CD14-positive monocyte (primary cell): ENCODE measurements at regions not wholly inside any gene's neighbourhood (a gene's known extent, or its start where the extent isn't known, plus 50 kb on each side); places are given as distances from the start of the nearest gene placed in this dataset.
"Not testable (repeated sequence)": the region's sequence is repeated elsewhere in the genome, so short reads cannot be mapped to it uniquely, and the experiment has no call there.

ENCODE experiments used
- DNase-seq, 3 donors: peaks; one replicate each; pipeline ENCODE4 v3.0.0-alpha.2; 2011 to 2022
- H2AFZ ChIP-seq: 2 replicates; pipeline ENCODE4 v1.6.0; 2012; ENCODE audit warnings: mild to moderate bottlenecking, low read depth, low read length, inconsistent platforms; ENCODE audit not compliant: insufficient read depth, poor library complexity, severe bottlenecking
- H3K27ac ChIP-seq, 2 donors: 1 replicate in 1 of 2; 2 replicates in 1 of 2; pipeline ENCODE4 v1.5.1; 2012 to 2013; ENCODE audit warnings: low read length in 2 of 2, control low read depth in 1 of 2, inconsistent platforms in 1 of 2, low read depth in 1 of 2, mild to moderate bottlenecking in 1 of 2
- H3K27me3 ChIP-seq, 2 donors: one replicate each; pipeline versions ENCODE4 v1.6.0 to v1.6.1; 2011 to 2013; ENCODE audit warnings: low read length in 2 of 2; ENCODE audit not compliant: control insufficient read depth in 2 of 2, insufficient read depth in 2 of 2
- H3K36me3 ChIP-seq, 2 donors: replicated peaks in 1 of 2; 1 replicate in 1 of 2; 2 replicates in 1 of 2; pipeline versions ENCODE4 v1.5.1 to v1.6.1; 2012 to 2013; ENCODE audit warnings: low read length in 2 of 2, control low read depth in 1 of 2, inconsistent platforms in 1 of 2, mild to moderate bottlenecking in 1 of 2; ENCODE audit not compliant: insufficient read depth in 2 of 2, control insufficient read depth in 1 of 2
- H3K4me1 ChIP-seq, 2 donors: 1 replicate in 1 of 2; 2 replicates in 1 of 2; pipeline versions ENCODE4 v1.5.1 to v1.6.1; 2012 to 2013; ENCODE audit warnings: low read length in 2 of 2, control low read depth in 1 of 2, inconsistent platforms in 1 of 2, mild to moderate bottlenecking in 1 of 2, moderate library complexity in 1 of 2; ENCODE audit not compliant: insufficient read depth in 2 of 2, control insufficient read depth in 1 of 2
- H3K4me2 ChIP-seq: replicated peaks from 2 replicates; pipeline ENCODE3; 2012; ENCODE audit warnings: low read length, moderate library complexity, mild to moderate bottlenecking; ENCODE audit not compliant: poor library complexity, severe bottlenecking; ENCODE audit errors: extremely low read depth
- H3K4me3 ChIP-seq, 3 experiments: fragments of 200-600 bp in 1 of 3; sonication (generic) in 1 of 3; replicated peaks in 1 of 3; 1 replicate in 2 of 3; 2 replicates in 1 of 3; pipeline ENCODE4 v1.5.1; 2011 to 2013; ENCODE audit warnings: low read length in 3 of 3, mild to moderate bottlenecking in 3 of 3, control low read depth in 2 of 3, low read depth in 2 of 3, inconsistent platforms in 1 of 3, moderate library complexity in 1 of 3
- H3K79me2 ChIP-seq: 2 replicates; pipeline ENCODE4 v1.6.0; 2012; ENCODE audit warnings: mild to moderate bottlenecking, control low read depth, inconsistent platforms, low read length, moderate library complexity; ENCODE audit not compliant: insufficient read depth
- H3K9ac ChIP-seq: 2 replicates; pipeline ENCODE4 v1.6.0; 2017; ENCODE audit warnings: low read length, mild to moderate bottlenecking; ENCODE audit not compliant: insufficient read depth, poor library complexity, severe bottlenecking
- H3K9me3 ChIP-seq, 2 donors: replicated peaks in 1 of 2; 1 replicate in 1 of 2; 2 replicates in 1 of 2; pipeline versions ENCODE4 v1.5.1 to v1.6.1; 2012 to 2013; ENCODE audit warnings: low read length in 2 of 2, control low read depth in 1 of 2; ENCODE audit not compliant: control insufficient read depth in 1 of 2, insufficient read depth in 1 of 2
- H4K20me1 ChIP-seq: 2 replicates; pipeline ENCODE4 v1.6.0; 2012; ENCODE audit warnings: mild to moderate bottlenecking, low read length, control low read depth, moderate library complexity; ENCODE audit not compliant: insufficient read depth
- H3K27ac Mint-ChIP-seq, 7 donors: one replicate each; pipeline ENCODE4 v1.8.0; 2020; ENCODE audit warnings: mild to moderate bottlenecking in 7 of 7, mixed read lengths in 7 of 7, moderate library complexity in 6 of 7, inconsistent platforms in 2 of 7
- H3K27me3 Mint-ChIP-seq, 3 donors: one replicate each; pipeline ENCODE4 v1.8.0; 2021 to 2022; ENCODE audit warnings: low read depth in 3 of 3, mild to moderate bottlenecking in 3 of 3, mixed read lengths in 3 of 3, moderate library complexity in 3 of 3, inconsistent platforms in 1 of 3
- H3K36me3 Mint-ChIP-seq, 2 donors: one replicate each; pipeline ENCODE4 v1.8.0; 2020; ENCODE audit warnings: mixed read lengths in 2 of 2, inconsistent platforms in 1 of 2, mild to moderate bottlenecking in 1 of 2
- H3K4me1 Mint-ChIP-seq: one replicate; pipeline ENCODE4 v1.8.0; 2020; ENCODE audit warnings: mild to moderate bottlenecking, mixed read lengths
- H3K4me3 Mint-ChIP-seq, 2 donors: one replicate each; pipeline ENCODE4 v1.8.0; 2020; ENCODE audit warnings: mild to moderate bottlenecking in 2 of 2, mixed read lengths in 2 of 2, moderate library complexity in 1 of 2
- H3K9me3 Mint-ChIP-seq, 7 donors: one replicate each; pipeline ENCODE4 v1.8.0; 2020 to 2022; ENCODE audit warnings: mixed read lengths in 7 of 7, mild to moderate bottlenecking in 6 of 7, moderate library complexity in 6 of 7, inconsistent platforms in 2 of 7
- CTCF ChIP-seq: fragments of 200-600 bp; IDR thresholded peaks from one replicate; pipeline ENCODE4 v1.8.0; 2022; ENCODE audit warnings: antibody characterized with exemption, mild to moderate bottlenecking
- WGBS: methylation state at CpG from one replicate; pipeline ENCODE4 v1.1.5; 2013; ENCODE audit warnings: missing lambda C conversion rate; ENCODE audit not compliant: insufficient coverage; 5-methylcytosine and 5-hydroxymethylcytosine counted together
- intact Hi-C, 2 donors: fragments of 100-400 bp; cut with micrococcal nuclease; formaldehyde crosslinking; loops; one replicate each; pipeline versions ENCODE4 v1.15.0 to v1.15.1; 2023

DNA sequence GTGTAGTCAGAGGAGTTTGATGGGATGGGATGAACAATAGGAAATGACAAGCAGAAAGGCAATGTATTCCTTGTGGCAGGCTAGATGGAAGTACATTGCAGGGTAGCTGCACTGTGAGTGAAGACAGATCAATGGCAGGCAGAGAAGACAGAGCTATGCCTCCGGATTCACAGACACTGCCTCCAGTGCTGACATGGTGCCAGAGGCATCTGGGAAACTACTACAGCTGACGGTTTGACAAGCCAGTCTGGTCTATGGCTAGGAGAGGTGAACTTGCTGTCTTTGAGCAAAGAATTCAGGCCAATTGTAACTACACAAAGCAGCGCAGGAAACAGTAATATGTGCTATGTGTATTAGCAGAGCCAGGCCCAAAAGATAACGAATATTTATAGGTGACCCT lies 193.5 kb downstream of the DIO2 start:
- Mint-ChIP-seq H3K4me3 (no peak overlapping the region), H3K9me3 (peaks cover 0 to 4% (median 2%) of the 10 kb centered on the region in 7 donors), H3K27ac (no peak overlapping the region), H3K36me3 (no peaks in the 10 kb centered on the region), H3K4me1 (no peaks in the 10 kb centered on the region), H3K27me3 (peaks cover 0 to 1% (median 0%) of the 10 kb centered on the region in 3 donors)
- no peaks in the 10 kb centered on the region for H3K36me3 ChIP-seq
- no peak overlapping the region for H3K9ac ChIP-seq
- H3K4me3 ChIP-seq = no peak overlapping the region
- intact Hi-C loops = no loop called here
- no peak for DNase-seq
- no peak overlapping the region for H3K4me2 ChIP-seq
- H4K20me1 ChIP-seq = no peaks in the 10 kb centered on the region
- no peaks in the 10 kb centered on the region for H3K4me1 ChIP-seq
- H3K27me3 ChIP-seq = no peaks in the 10 kb centered on the region
- TF ChIP-seq CTCF = no peak
- H3K27ac ChIP-seq = no peak overlapping the region
- WGBS = 79% methylated on average over 2 of the region's 4 CpGs
- no peaks in the 10 kb centered on the region for H3K79me2 ChIP-seq
- no peak overlapping the region for H2AFZ ChIP-seq
- H3K9me3 ChIP-seq = no peaks in the 10 kb centered on the region

DNA sequence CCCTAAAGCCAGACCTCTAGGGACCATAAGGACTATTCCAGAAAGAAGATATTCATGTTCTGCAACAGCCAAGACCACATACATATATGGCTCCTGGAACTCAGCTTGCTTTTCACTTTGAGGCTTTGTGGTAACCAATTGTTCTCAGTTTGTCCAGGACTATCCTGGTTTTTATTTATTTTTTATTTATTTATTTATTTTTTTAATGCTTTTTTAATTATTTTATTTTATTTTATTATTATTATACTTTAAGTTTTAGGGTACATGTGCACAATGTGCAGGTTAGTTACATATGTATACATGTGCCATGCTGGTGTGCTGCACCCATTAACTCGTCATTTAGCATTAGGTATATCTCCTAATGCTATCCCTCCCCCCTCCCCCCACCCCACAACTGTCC lies 201.1 kb downstream of the DIO2 start:
- H4K20me1 ChIP-seq, H3K27ac ChIP-seq, H3K4me1 Mint-ChIP-seq, H3K27me3 ChIP-seq, intact Hi-C loops, H2AFZ ChIP-seq, H3K79me2 ChIP-seq, H3K36me3 ChIP-seq, H3K4me3 ChIP-seq, H3K9me3 Mint-ChIP-seq, H3K27me3 Mint-ChIP-seq, H3K9me3 ChIP-seq, H3K4me1 ChIP-seq, DNase-seq, H3K4me3 Mint-ChIP-seq, H3K4me2 ChIP-seq, H3K27ac Mint-ChIP-seq, H3K36me3 Mint-ChIP-seq, H3K9ac ChIP-seq: not testable (repeated sequence)
- no CpG with 5 or more reads among the region's 1 CpG for WGBS
